HepG2 (cell line): ENCODE measurements at regions not wholly inside any gene's neighbourhood (a gene's known extent, or its start where the extent isn't known, plus 50 kb on each side); places are given as distances from the start of the nearest gene placed in this dataset.

ENCODE experiments used
- CEBPG ChIP-seq: IDR thresholded peaks from 2 replicates; pipeline ENCODE4 v1.6.1; 2016
- CTCF ChIP-seq: sonication (generic); formaldehyde crosslinking; IDR thresholded peaks from 2 replicates; pipeline ENCODE4 v1.5.0; 2020; ENCODE audit warnings: mild to moderate bottlenecking, missing genetic modification reagents, moderate library complexity
- ELF3 ChIP-seq: IDR thresholded peaks from 2 replicates; pipeline ENCODE4 v1.6.1; 2016; ENCODE audit warnings: missing genetic modification reagents, missing compliant biosample characterization
- ZNF230 ChIP-seq: sonication (generic); formaldehyde crosslinking; IDR thresholded peaks from 2 replicates; pipeline ENCODE4 v1.4.0; 2020; ENCODE audit warnings: mild to moderate bottlenecking, missing genetic modification reagents

GRCh38 chr14:85122690-85123089 is 407.3 kb upstream of the FLRT2 start:
- TF ChIP-seq CEBPG (CRISPR knock-in tag) (no peak), ZNF230 (CRISPR knock-in tag) (no peak), ELF3 (CRISPR knock-in tag) (no peak), CTCF (CRISPR knock-in tag) (no peak)
